GM12878 (cell line): ENCODE measurements at regions not wholly inside any gene's neighbourhood (a gene's known extent, or its start where the extent isn't known, plus 50 kb on each side); places are given as distances from the start of the nearest gene placed in this dataset.

ENCODE experiments used
- BRCA1 ChIP-seq: IDR thresholded peaks from 2 replicates; pipeline ENCODE4 v1.6.1; 2011; ENCODE audit warnings: low read depth, low read length, improper control_type of control experiment
- CHD1 ChIP-seq: IDR thresholded peaks from 2 replicates; pipeline ENCODE4 v1.6.1; 2012; ENCODE audit warnings: low read depth, low read length, improper control_type of control experiment
- CREB1 ChIP-seq: IDR thresholded peaks from 2 replicates; pipeline ENCODE4 v1.6.1; 2012; ENCODE audit warnings: low read depth, mild to moderate bottlenecking, inconsistent platforms
- FOXM1 ChIP-seq: IDR thresholded peaks from 2 replicates; pipeline ENCODE4 v1.6.1; 2012; ENCODE audit warnings: low read depth, mild to moderate bottlenecking, inconsistent platforms, low read length, moderate library complexity
- POLR2AphosphoS5 ChIP-seq: IDR thresholded peaks from 2 replicates; pipeline ENCODE4 v1.6.1; 2011; ENCODE audit warnings: mild to moderate bottlenecking, low read length, inconsistent platforms
- RBBP5 ChIP-seq: fragments of 200-600 bp; sonication (generic); conservative IDR thresholded peaks from 2 replicates; pipeline ENCODE4 v1.6.1; 2016
- RCOR1 ChIP-seq: conservative IDR thresholded peaks from 2 replicates; pipeline ENCODE4 v1.6.1; 2012; ENCODE audit warnings: low read depth, low read length, improper control_type of control experiment
- SMARCA5 ChIP-seq: fragments of 450-650 bp; IDR thresholded peaks from 2 replicates; pipeline ENCODE4 v1.6.1; 2017; ENCODE audit warnings: mild to moderate bottlenecking
- TBL1XR1 ChIP-seq: IDR thresholded peaks from 2 replicates; pipeline ENCODE4 v1.6.1; 2012; ENCODE audit warnings: low read depth, low read length, improper control_type of control experiment
- TF ChIP-seq, protein P1 (sequence below): IDR thresholded peaks from 2 replicates; pipeline ENCODE4 v1.6.1; 2011; ENCODE audit warnings: borderline replicate concordance, low read depth, mild to moderate bottlenecking, moderate library complexity, low read length; ENCODE audit not compliant: insufficient read depth, poor library complexity, severe bottlenecking
- TF ChIP-seq, protein P2 (sequence below): fragments of 450-650 bp; IDR thresholded peaks from 2 replicates; pipeline ENCODE4 v1.6.1; 2016; ENCODE audit warnings: mild to moderate bottlenecking, moderate library complexity, borderline replicate concordance

DNA sequence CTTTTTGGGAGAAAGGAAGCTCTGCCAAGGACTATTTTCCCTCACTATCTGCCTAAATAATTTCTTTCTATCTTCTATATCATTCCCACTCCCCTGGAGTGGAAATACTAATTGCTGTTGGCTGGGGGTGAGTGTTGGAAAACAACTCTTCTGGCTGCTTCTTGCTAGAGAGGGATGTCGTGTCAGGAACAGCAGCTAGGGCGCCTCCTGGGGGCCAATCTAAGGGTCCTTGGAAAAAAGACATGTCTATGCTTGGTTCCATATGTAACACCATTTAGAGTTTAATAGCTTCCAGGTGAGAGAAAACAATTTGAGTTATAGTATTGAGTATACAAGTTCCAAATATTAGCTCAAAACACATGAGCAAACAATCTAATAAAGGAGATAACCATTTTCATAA, 111.3 kb downstream of the MAGEE1 start:
- TF ChIP-seq, protein P1, sequence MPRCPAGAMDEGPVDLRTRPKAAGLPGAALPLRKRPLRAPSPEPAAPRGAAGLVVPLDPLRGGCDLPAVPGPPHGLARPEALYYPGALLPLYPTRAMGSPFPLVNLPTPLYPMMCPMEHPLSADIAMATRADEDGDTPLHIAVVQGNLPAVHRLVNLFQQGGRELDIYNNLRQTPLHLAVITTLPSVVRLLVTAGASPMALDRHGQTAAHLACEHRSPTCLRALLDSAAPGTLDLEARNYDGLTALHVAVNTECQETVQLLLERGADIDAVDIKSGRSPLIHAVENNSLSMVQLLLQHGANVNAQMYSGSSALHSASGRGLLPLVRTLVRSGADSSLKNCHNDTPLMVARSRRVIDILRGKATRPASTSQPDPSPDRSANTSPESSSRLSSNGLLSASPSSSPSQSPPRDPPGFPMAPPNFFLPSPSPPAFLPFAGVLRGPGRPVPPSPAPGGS, result no peak
- TF ChIP-seq SMARCA5, result no peak
- TF ChIP-seq RBBP5, result no peak
- no peak for TF ChIP-seq POLR2AphosphoS5
- no peak for TF ChIP-seq CHD1
- TF ChIP-seq, protein P2, sequence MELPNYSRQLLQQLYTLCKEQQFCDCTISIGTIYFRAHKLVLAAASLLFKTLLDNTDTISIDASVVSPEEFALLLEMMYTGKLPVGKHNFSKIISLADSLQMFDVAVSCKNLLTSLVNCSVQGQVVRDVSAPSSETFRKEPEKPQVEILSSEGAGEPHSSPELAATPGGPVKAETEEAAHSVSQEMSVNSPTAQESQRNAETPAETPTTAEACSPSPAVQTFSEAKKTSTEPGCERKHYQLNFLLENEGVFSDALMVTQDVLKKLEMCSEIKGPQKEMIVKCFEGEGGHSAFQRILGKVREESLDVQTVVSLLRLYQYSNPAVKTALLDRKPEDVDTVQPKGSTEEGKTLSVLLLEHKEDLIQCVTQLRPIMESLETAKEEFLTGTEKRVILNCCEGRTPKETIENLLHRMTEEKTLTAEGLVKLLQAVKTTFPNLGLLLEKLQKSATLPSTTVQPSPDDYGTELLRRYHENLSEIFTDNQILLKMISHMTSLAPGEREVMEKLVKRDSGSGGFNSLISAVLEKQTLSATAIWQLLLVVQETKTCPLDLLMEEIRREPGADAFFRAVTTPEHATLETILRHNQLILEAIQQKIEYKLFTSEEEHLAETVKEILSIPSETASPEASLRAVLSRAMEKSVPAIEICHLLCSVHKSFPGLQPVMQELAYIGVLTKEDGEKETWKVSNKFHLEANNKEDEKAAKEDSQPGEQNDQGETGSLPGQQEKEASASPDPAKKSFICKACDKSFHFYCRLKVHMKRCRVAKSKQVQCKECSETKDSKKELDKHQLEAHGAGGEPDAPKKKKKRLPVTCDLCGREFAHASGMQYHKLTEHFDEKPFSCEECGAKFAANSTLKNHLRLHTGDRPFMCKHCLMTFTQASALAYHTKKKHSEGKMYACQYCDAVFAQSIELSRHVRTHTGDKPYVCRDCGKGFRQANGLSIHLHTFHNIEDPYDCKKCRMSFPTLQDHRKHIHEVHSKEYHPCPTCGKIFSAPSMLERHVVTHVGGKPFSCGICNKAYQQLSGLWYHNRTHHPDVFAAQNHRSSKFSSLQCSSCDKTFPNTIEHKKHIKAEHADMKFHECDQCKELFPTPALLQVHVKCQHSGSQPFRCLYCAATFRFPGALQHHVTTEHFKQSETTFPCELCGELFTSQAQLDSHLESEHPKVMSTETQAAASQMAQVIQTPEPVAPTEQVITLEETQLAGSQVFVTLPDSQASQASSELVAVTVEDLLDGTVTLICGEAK, result no peak
- no peak for TF ChIP-seq RCOR1
- TF ChIP-seq BRCA1, result no peak
- TF ChIP-seq FOXM1, result no peak
- no peak for TF ChIP-seq CREB1
- TF ChIP-seq TBL1XR1, result no peak
